Astrocyte (in vitro differentiated cells and primary cell): ENCODE measurements at regions not wholly inside any gene's neighbourhood (a gene's known extent, or its start where the extent isn't known, plus 50 kb on each side); places are given as distances from the start of the nearest gene placed in this dataset.

Experiments used
- DNase-seq: peaks from one replicate; pipeline ENCODE4 v3.0.0-alpha.2; 2010; ENCODE audit warnings: low read depth
- FAIRE-seq: peaks from 2 replicates; lab custom pipeline; 2011; peaks lifted over from hg19 to GRCh38; lab: Jason Lieb, UNC
- H2AFZ ChIP-seq: 2 replicates; pipeline ENCODE4 v1.6.0; 2012; ENCODE audit warnings: low read depth, low read length, inconsistent platforms
- H3K27ac ChIP-seq: 2 replicates; pipeline ENCODE4 v1.5.1; 2011; ENCODE audit warnings: low read depth, low read length, inconsistent platforms
- H3K27me3 ChIP-seq: 2 replicates; pipeline ENCODE4 v1.6.0; 2011; ENCODE audit warnings: low read length, inconsistent platforms; ENCODE audit not compliant: insufficient read depth
- H3K36me3 ChIP-seq: 2 replicates; pipeline ENCODE4 v1.5.1; 2011; ENCODE audit warnings: low read length, inconsistent platforms; ENCODE audit not compliant: insufficient read depth
- H3K4me1 ChIP-seq: 2 replicates; pipeline ENCODE4 v1.5.1; 2011; ENCODE audit warnings: low read length, inconsistent platforms; ENCODE audit not compliant: insufficient read depth
- H3K4me2 ChIP-seq: 2 replicates; pipeline ENCODE4 v1.6.0; 2012; ENCODE audit warnings: low read length, inconsistent platforms
- H3K4me3 ChIP-seq: 2 replicates; pipeline ENCODE4 v1.5.1; 2011; ENCODE audit warnings: low read depth, mild to moderate bottlenecking, low read length, inconsistent platforms; ENCODE audit not compliant: insufficient read depth
- H3K79me2 ChIP-seq: 2 replicates; pipeline ENCODE4 v1.6.0; 2012; ENCODE audit warnings: mild to moderate bottlenecking, low read length, inconsistent platforms; ENCODE audit not compliant: insufficient read depth
- H3K9ac ChIP-seq: 2 replicates; pipeline ENCODE4 v1.6.0; 2012; ENCODE audit warnings: mild to moderate bottlenecking, low read length, inconsistent platforms
- H3K9me3 ChIP-seq: 2 replicates; pipeline ENCODE4 v1.5.1; 2012; ENCODE audit warnings: low read depth, mild to moderate bottlenecking, low read length, inconsistent platforms; ENCODE audit not compliant: insufficient read depth
- H4K20me1 ChIP-seq: 2 replicates; pipeline ENCODE4 v1.6.0; 2012; ENCODE audit warnings: low read length, inconsistent platforms; ENCODE audit not compliant: insufficient read depth
- H3K27ac Mint-ChIP-seq: one replicate; pipeline ENCODE4 v1.8.0; 2021; ENCODE audit warnings: mild to moderate bottlenecking, mixed read lengths; ENCODE audit not compliant: unreplicated experiment
- H3K27me3 Mint-ChIP-seq: one replicate; pipeline ENCODE4 v1.8.0; 2021; ENCODE audit warnings: low read depth, mixed read lengths; ENCODE audit not compliant: unreplicated experiment
- H3K36me3 Mint-ChIP-seq: one replicate; pipeline ENCODE4 v1.8.0; 2021; ENCODE audit warnings: low read depth, mixed read lengths; ENCODE audit not compliant: unreplicated experiment
- H3K4me1 Mint-ChIP-seq: one replicate; pipeline ENCODE4 v1.8.0; 2021; ENCODE audit warnings: low read depth, mixed read lengths; ENCODE audit not compliant: unreplicated experiment
- H3K4me3 Mint-ChIP-seq: one replicate; pipeline ENCODE4 v1.8.0; 2021; ENCODE audit warnings: mild to moderate bottlenecking, moderate library complexity, mixed read lengths; ENCODE audit not compliant: unreplicated experiment
- H3K9me3 Mint-ChIP-seq: one replicate; pipeline ENCODE4 v1.8.0; 2021; ENCODE audit warnings: mild to moderate bottlenecking, mixed read lengths; ENCODE audit not compliant: unreplicated experiment
- EZH2 ChIP-seq: IDR thresholded peaks from 2 replicates; pipeline ENCODE4 v1.6.1; 2012; ENCODE audit warnings: mild to moderate bottlenecking, low read length, inconsistent platforms; ENCODE audit not compliant: insufficient read depth
- TF ChIP-seq, protein P1 (sequence below): IDR thresholded peaks from 2 replicates; pipeline ENCODE4 v1.5.1; 2011; ENCODE audit warnings: low read depth, mild to moderate bottlenecking, inconsistent platforms, low read length, moderate library complexity; ENCODE audit not compliant: insufficient read depth

DNA sequence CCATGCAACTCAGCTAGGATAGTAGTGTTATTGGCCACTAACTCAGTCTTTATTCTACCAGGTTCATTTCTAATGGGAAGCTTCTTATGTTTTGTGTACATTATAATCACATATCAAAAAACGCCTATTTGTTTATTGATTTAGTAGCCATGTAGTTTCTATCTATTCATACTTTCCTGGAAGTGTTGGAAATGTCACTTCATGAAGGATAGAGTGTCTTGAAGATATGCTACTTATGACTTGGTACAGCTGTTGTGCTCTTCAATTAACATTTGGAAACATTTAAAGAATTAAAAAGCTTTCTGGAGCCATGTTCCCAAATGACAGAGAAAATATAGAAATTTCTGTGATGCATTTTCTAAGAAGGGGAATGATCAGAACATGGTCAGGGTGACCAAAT lies 307.5 kb downstream of the ETNK1 start:
- no peak overlapping the region for H2AFZ ChIP-seq
- Mint-ChIP-seq H3K4me1 (no peaks in the 10 kb centered on the region), H3K9me3 (no peaks in the 10 kb centered on the region), H3K27me3 (no peaks in the 10 kb centered on the region), H3K27ac (no peak overlapping the region), H3K36me3 (no peaks in the 10 kb centered on the region), H3K4me3 (no peak overlapping the region)
- H3K36me3 ChIP-seq = no peaks in the 10 kb centered on the region
- H4K20me1 ChIP-seq = no peaks in the 10 kb centered on the region
- TF ChIP-seq, protein P1, sequence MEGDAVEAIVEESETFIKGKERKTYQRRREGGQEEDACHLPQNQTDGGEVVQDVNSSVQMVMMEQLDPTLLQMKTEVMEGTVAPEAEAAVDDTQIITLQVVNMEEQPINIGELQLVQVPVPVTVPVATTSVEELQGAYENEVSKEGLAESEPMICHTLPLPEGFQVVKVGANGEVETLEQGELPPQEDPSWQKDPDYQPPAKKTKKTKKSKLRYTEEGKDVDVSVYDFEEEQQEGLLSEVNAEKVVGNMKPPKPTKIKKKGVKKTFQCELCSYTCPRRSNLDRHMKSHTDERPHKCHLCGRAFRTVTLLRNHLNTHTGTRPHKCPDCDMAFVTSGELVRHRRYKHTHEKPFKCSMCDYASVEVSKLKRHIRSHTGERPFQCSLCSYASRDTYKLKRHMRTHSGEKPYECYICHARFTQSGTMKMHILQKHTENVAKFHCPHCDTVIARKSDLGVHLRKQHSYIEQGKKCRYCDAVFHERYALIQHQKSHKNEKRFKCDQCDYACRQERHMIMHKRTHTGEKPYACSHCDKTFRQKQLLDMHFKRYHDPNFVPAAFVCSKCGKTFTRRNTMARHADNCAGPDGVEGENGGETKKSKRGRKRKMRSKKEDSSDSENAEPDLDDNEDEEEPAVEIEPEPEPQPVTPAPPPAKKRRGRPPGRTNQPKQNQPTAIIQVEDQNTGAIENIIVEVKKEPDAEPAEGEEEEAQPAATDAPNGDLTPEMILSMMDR = no peak
- H3K9me3 ChIP-seq = no peaks in the 10 kb centered on the region
- H3K9ac ChIP-seq = no peak overlapping the region
- DNase-seq (no peak), FAIRE-seq (no peak)
- H3K4me1 ChIP-seq = peaks cover 4% of the 10 kb centered on the region
- H3K4me2 ChIP-seq = no peak overlapping the region
- no peaks in the 10 kb centered on the region for H3K27me3 ChIP-seq
- no peak overlapping the region for H3K27ac ChIP-seq
- no peak overlapping the region for H3K4me3 ChIP-seq
- H3K79me2 ChIP-seq = no peaks in the 10 kb centered on the region

DNA sequence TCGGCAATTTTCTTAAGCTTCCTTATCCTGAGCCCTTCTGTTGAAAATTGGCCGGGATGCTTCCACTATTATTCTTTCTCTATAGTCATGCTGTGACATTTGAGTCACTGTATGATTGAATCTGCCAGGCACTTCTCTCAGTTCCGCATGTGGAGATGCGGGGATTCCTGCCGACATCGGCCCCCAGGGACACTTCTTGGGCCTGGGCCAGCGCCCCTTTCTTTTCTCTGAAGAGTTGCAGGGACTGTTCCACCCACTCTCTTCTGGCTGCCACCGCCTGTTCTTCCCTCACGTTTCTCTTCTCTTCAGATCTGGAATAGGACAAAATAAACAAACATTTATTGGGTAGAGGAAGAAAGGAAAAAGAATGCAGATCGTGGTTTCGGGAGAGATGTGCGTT lies 310.1 kb downstream of the ETNK1 start:
- H3K9ac ChIP-seq = peak overlapping the region; percentile 33
- H3K4me1 Mint-ChIP-seq = no peaks in the 10 kb centered on the region
- no peaks in the 10 kb centered on the region for H4K20me1 ChIP-seq
- no peaks in the 10 kb centered on the region for H3K27me3 ChIP-seq
- no peak overlapping the region for H3K27ac Mint-ChIP-seq
- H3K4me1 ChIP-seq = peaks cover 4% of the 10 kb centered on the region
- peak overlapping the region; percentile 51 for H2AFZ ChIP-seq
- H3K27ac ChIP-seq = peak overlapping the region; percentile 32
- H3K36me3 Mint-ChIP-seq = no peaks in the 10 kb centered on the region
- no peaks in the 10 kb centered on the region for H3K27me3 Mint-ChIP-seq
- no peak overlapping the region for H3K4me3 Mint-ChIP-seq
- DNase-seq = no peak
- no peaks in the 10 kb centered on the region for H3K9me3 Mint-ChIP-seq
- H3K36me3 ChIP-seq = no peaks in the 10 kb centered on the region
- peak overlapping the region; percentile 50 for H3K4me3 ChIP-seq
- TF ChIP-seq, protein P1 = no peak
- TF ChIP-seq EZH2 = no peak
- peak overlapping the region; percentile 75 for H3K4me2 ChIP-seq
- no peaks in the 10 kb centered on the region for H3K79me2 ChIP-seq
- H3K9me3 ChIP-seq = no peaks in the 10 kb centered on the region
- no peak for FAIRE-seq

DNA sequence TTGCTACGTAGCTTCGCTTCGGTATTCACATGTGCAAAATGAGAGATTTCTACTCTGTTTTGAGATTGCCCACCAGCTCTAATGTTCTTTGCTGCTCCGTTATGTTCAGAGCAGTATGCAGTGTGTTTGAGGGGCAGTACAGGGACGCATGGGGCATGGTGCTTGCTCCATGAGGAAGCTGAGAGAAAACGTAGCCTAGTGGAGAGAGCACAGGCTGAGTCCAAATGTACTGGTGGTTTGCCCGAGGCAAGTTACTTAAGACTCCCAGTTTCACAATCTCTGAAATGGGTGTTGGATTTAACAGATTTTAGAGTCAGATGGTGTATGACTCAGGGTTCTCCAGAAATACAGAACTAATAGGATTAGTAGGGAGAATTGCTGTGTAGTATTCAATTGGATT lies 310.5 kb downstream of the ETNK1 start:
- Mint-ChIP-seq H3K27me3 (no peaks in the 10 kb centered on the region), H3K4me3 (no peak overlapping the region), H3K4me1 (no peaks in the 10 kb centered on the region), H3K36me3 (no peaks in the 10 kb centered on the region), H3K9me3 (no peaks in the 10 kb centered on the region), H3K27ac (no peak overlapping the region)
- no peaks in the 10 kb centered on the region for H3K27me3 ChIP-seq
- peaks cover 4% of the 10 kb centered on the region for H3K4me1 ChIP-seq
- H3K79me2 ChIP-seq = no peaks in the 10 kb centered on the region
- H4K20me1 ChIP-seq = no peaks in the 10 kb centered on the region
- DNase-seq (no peak), FAIRE-seq (no peak)
- H3K4me3 ChIP-seq = peak overlapping the region; percentile 50
- peak overlapping the region; percentile 51 for H2AFZ ChIP-seq
- TF ChIP-seq, protein P1 = no peak
- no peak for TF ChIP-seq EZH2
- H3K27ac ChIP-seq = no peak overlapping the region
- no peaks in the 10 kb centered on the region for H3K36me3 ChIP-seq
- H3K9me3 ChIP-seq = no peaks in the 10 kb centered on the region
- H3K4me2 ChIP-seq = peak overlapping the region; percentile 75
- peak overlapping the region; percentile 33 for H3K9ac ChIP-seq
